ENCODE measurements at regions not wholly inside any gene's neighbourhood (a gene's known extent, or its start where the extent isn't known, plus 50 kb on each side); places are given as distances from the start of the nearest gene placed in this dataset.

GRCh38 chr6:95795927-95796326, 218.6 kb downstream of the MANEA start:
- Histone ChIP-seq H3K4me3 (no peak overlapping the region), H3K27ac (no peak overlapping the region), H3K27me3 (replicated peaks; ENCODE audit: insufficient read depth) (no peaks in the 10 kb centered on the region), H3K9me2 (ENCODE audit: insufficient read depth) (no peaks in the 10 kb centered on the region), H3K9ac (no peak overlapping the region), H3K36me3 (ENCODE audit: low read depth) (no peaks in the 10 kb centered on the region), H3K4me2 (ENCODE audit: unreplicated experiment) (no peak overlapping the region), H3K4me1 (ENCODE audit: insufficient read depth) (no peaks in the 10 kb centered on the region), H3K9me3 (ENCODE audit: low read depth) (no peaks in the 10 kb centered on the region), H2AFZ (no peak overlapping the region), H3K79me2 (ENCODE audit: insufficient read depth) (no peaks in the 10 kb centered on the region), H3F3A (ENCODE audit: insufficient read depth) (no peaks in the 10 kb centered on the region), H4K20me1 (ENCODE audit: insufficient read depth) (no peaks in the 10 kb centered on the region)
- in situ Hi-C loops (cut with MboI): no loop called here
- DNase-seq: no peak
- TF ChIP-seq EZH2 (IDR thresholded peaks at IDR 0.05; ENCODE audit: insufficient read depth, poor library complexity, severe bottlenecking): no peak
- TF ChIP-seq EZH2phosphoT487 (IDR thresholded peaks at IDR 0.05; ENCODE audit: insufficient read depth, low read depth): no peak

GRCh38 chr6:95797054-95797453, 218.7 kb upstream of the FUT9 start:
- Histone ChIP-seq H3K9ac (no peak overlapping the region), H3K27ac (no peak overlapping the region), H3K79me2 (ENCODE audit: insufficient read depth) (no peaks in the 10 kb centered on the region), H2AFZ (no peak overlapping the region), H3F3A (ENCODE audit: insufficient read depth) (no peaks in the 10 kb centered on the region), H3K4me3 (no peak overlapping the region), H3K4me1 (ENCODE audit: insufficient read depth) (no peaks in the 10 kb centered on the region), H3K4me2 (ENCODE audit: unreplicated experiment) (no peak overlapping the region), H3K9me3 (ENCODE audit: low read depth) (no peaks in the 10 kb centered on the region), H3K27me3 (replicated peaks; ENCODE audit: insufficient read depth) (no peaks in the 10 kb centered on the region), H4K20me1 (ENCODE audit: insufficient read depth) (no peaks in the 10 kb centered on the region), H3K36me3 (ENCODE audit: low read depth) (no peaks in the 10 kb centered on the region), H3K9me2 (ENCODE audit: insufficient read depth) (no peaks in the 10 kb centered on the region)
- in situ Hi-C loops (cut with MboI): no loop called here
- no peak for DNase-seq
- no peak for TF ChIP-seq EZH2 (IDR thresholded peaks at IDR 0.05; ENCODE audit: insufficient read depth, poor library complexity, severe bottlenecking)
- no peak for TF ChIP-seq EZH2phosphoT487 (IDR thresholded peaks at IDR 0.05; ENCODE audit: insufficient read depth, low read depth)
- 62 to 73% methylated on average over 2 of the region's 2 CpGs for WGBS, 2 experiments (ENCODE audit: low coverage in 1 of 2, low lambda C conversion rate in 2 of 2, missing lambda C conversion rate in 2 of 2)

GRCh38 chr6:95802978-95803377, 212.8 kb upstream of the FUT9 start:
- H3K4me2 ChIP-seq (ENCODE audit: unreplicated experiment): no peak overlapping the region
- in situ Hi-C loops (cut with MboI): no loop called here
- no peaks in the 10 kb centered on the region for H3K36me3 ChIP-seq (ENCODE audit: low read depth)
- H3K27ac ChIP-seq: no peak overlapping the region
- no peak for DNase-seq
- H3K9me3 ChIP-seq (ENCODE audit: low read depth): no peaks in the 10 kb centered on the region
- no peaks in the 10 kb centered on the region for H3K27me3 ChIP-seq (replicated peaks; ENCODE audit: insufficient read depth)
- no peak for TF ChIP-seq EZH2 (IDR thresholded peaks at IDR 0.05; ENCODE audit: insufficient read depth, poor library complexity, severe bottlenecking)
- no peak for TF ChIP-seq EZH2phosphoT487 (IDR thresholded peaks at IDR 0.05; ENCODE audit: insufficient read depth, low read depth)
- no peaks in the 10 kb centered on the region for H3K4me1 ChIP-seq (ENCODE audit: insufficient read depth)
- H2AFZ ChIP-seq: no peak overlapping the region
- H3K9ac ChIP-seq: no peak overlapping the region
- H3F3A ChIP-seq (ENCODE audit: insufficient read depth): no peaks in the 10 kb centered on the region
- H3K79me2 ChIP-seq (ENCODE audit: insufficient read depth): no peaks in the 10 kb centered on the region
- H3K4me3 ChIP-seq: no peak overlapping the region
- H3K9me2 ChIP-seq (ENCODE audit: insufficient read depth): no peaks in the 10 kb centered on the region
- no peaks in the 10 kb centered on the region for H4K20me1 ChIP-seq (ENCODE audit: insufficient read depth)

GRCh38 chr6:95803889-95804288, 211.9 kb upstream of the FUT9 start:
- H3K4me3 ChIP-seq: no peak overlapping the region
- no peak for DNase-seq
- no peak overlapping the region for H3K9ac ChIP-seq
- no peak overlapping the region for H2AFZ ChIP-seq
- H3K36me3 ChIP-seq (ENCODE audit: low read depth): no peaks in the 10 kb centered on the region
- H3K79me2 ChIP-seq (ENCODE audit: insufficient read depth): no peaks in the 10 kb centered on the region
- no peaks in the 10 kb centered on the region for H4K20me1 ChIP-seq (ENCODE audit: insufficient read depth)
- TF ChIP-seq EZH2phosphoT487 (IDR thresholded peaks at IDR 0.05; ENCODE audit: insufficient read depth, low read depth) (no peak), EZH2 (IDR thresholded peaks at IDR 0.05; ENCODE audit: insufficient read depth, poor library complexity, severe bottlenecking) (no peak)
- no peak overlapping the region for H3K4me2 ChIP-seq (ENCODE audit: unreplicated experiment)
- no peaks in the 10 kb centered on the region for H3K4me1 ChIP-seq (ENCODE audit: insufficient read depth)
- no peaks in the 10 kb centered on the region for H3K9me2 ChIP-seq (ENCODE audit: insufficient read depth)
- no peaks in the 10 kb centered on the region for H3K9me3 ChIP-seq (ENCODE audit: low read depth)
- in situ Hi-C loops (cut with MboI): no loop called here
- no peaks in the 10 kb centered on the region for H3K27me3 ChIP-seq (replicated peaks; ENCODE audit: insufficient read depth)
- no peaks in the 10 kb centered on the region for H3F3A ChIP-seq (ENCODE audit: insufficient read depth)
- no peak overlapping the region for H3K27ac ChIP-seq

GRCh38 chr6:95804847-95805541, 210.8 kb upstream of the FUT9 start:
- 22 to 30% methylated on average over 2 of the region's 2 CpGs for WGBS, 2 experiments (ENCODE audit: low coverage in 1 of 2, low lambda C conversion rate in 2 of 2, missing lambda C conversion rate in 2 of 2)

More at GRCh38 chr6:95804847-95805541, 210.8 kb upstream of the FUT9 start:
- Histone ChIP-seq H2AFZ (no peak overlapping the region), H3K9me2 (ENCODE audit: insufficient read depth) (no peaks in the 10 kb centered on the region), H3F3A (ENCODE audit: insufficient read depth) (no peaks in the 10 kb centered on the region), H3K79me2 (ENCODE audit: insufficient read depth) (no peaks in the 10 kb centered on the region), H3K9ac (no peak overlapping the region), H3K4me3 (no peak overlapping the region), H3K9me3 (ENCODE audit: low read depth) (no peaks in the 10 kb centered on the region), H4K20me1 (ENCODE audit: insufficient read depth) (no peaks in the 10 kb centered on the region), H3K27ac (no peak overlapping the region), H3K27me3 (replicated peaks; ENCODE audit: insufficient read depth) (no peaks in the 10 kb centered on the region), H3K4me2 (ENCODE audit: unreplicated experiment) (no peak overlapping the region), H3K4me1 (ENCODE audit: insufficient read depth) (no peaks in the 10 kb centered on the region), H3K36me3 (ENCODE audit: low read depth) (no peaks in the 10 kb centered on the region)
- in situ Hi-C loops (cut with MboI): no loop called here
- TF ChIP-seq EZH2phosphoT487 (IDR thresholded peaks at IDR 0.05; ENCODE audit: insufficient read depth, low read depth) (no peak), EZH2 (IDR thresholded peaks at IDR 0.05; ENCODE audit: insufficient read depth, poor library complexity, severe bottlenecking) (no peak)
- no peak for DNase-seq
